ENCODE measurements at regions not wholly inside any gene's neighbourhood (a gene's known extent, or its start where the extent isn't known, plus 50 kb on each side); places are given as distances from the start of the nearest gene placed in this dataset.

DNA sequence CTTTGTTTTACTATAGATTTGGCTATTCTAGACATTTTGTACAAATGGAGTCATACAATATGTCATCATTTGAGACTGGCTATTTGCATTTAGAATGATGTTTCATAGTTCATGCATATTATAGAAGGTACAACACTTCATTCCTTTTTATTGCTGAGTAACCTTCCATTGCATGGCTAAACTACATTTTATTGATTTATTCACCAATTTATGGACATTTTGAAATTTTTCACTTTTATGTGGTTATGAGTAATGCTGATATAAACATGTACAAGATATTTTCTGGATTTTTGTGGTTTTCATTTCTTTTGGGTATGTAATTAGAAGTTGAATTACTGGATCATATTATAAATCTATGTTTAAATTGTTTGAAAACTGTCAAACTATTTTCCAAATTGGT lies 710.3 kb upstream of the SLITRK5 start:
- TF ChIP-seq POLR2A (IDR thresholded peaks at IDR 0.05) (no peak), EP300 (IDR thresholded peaks at IDR 0.05) (no peak)
- TF ChIP-seq, protein P1, sequence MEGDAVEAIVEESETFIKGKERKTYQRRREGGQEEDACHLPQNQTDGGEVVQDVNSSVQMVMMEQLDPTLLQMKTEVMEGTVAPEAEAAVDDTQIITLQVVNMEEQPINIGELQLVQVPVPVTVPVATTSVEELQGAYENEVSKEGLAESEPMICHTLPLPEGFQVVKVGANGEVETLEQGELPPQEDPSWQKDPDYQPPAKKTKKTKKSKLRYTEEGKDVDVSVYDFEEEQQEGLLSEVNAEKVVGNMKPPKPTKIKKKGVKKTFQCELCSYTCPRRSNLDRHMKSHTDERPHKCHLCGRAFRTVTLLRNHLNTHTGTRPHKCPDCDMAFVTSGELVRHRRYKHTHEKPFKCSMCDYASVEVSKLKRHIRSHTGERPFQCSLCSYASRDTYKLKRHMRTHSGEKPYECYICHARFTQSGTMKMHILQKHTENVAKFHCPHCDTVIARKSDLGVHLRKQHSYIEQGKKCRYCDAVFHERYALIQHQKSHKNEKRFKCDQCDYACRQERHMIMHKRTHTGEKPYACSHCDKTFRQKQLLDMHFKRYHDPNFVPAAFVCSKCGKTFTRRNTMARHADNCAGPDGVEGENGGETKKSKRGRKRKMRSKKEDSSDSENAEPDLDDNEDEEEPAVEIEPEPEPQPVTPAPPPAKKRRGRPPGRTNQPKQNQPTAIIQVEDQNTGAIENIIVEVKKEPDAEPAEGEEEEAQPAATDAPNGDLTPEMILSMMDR (IDR thresholded peaks at IDR 0.05): no peak
